IMR-90 (cell line): ENCODE measurements at regions not wholly inside any gene's neighbourhood (a gene's known extent, or its start where the extent isn't known, plus 50 kb on each side); places are given as distances from the start of the nearest gene placed in this dataset.

Experiments
- ATAC-seq: fragments of 200-7000 bp; cut with Tn5 transposase; 2 replicates; pipeline ENCODE4 v1.9.1; 2020; ENCODE audit warnings: low read depth, mild to moderate bottlenecking, moderate library complexity
- BruUV-seq: library from RNA; stranded (reverse); fragments of 400-500 nt; replicated peaks from 2 replicates; lab custom pipeline; 2021; lab: Mats Ljungman, UMichigan
- CTCF ChIA-PET: fragments of 300-600 bp; formaldehyde crosslinking; extraction: SDS; loops from one replicate; lab custom pipeline; 2021; ENCODE audit warnings: antibody characterized with exemption; lab: Yijun Ruan, JAX
- POLR2A ChIA-PET: fragments of 300-600 bp; sonication (Branson Sonifier 250); formaldehyde crosslinking; loops from one replicate; lab custom pipeline; 2022; ENCODE audit warnings: antibody characterized with exemption; ENCODE audit not compliant: unreplicated experiment; lab: Charles Lee
- DNase-seq: peaks from one replicate; pipeline ENCODE4 v3.0.0; 2013
- H2AFZ ChIP-seq: replicated peaks from 2 replicates; pipeline ENCODE3; 2013; ENCODE audit warnings: low read length, mild to moderate bottlenecking; ENCODE audit not compliant: poor library complexity
- H2AK5ac ChIP-seq: 2 replicates; pipeline ENCODE4 v1.6.1; 2013; ENCODE audit warnings: low read depth, low read length, inconsistent platforms
- H2AK9ac ChIP-seq: replicated peaks from 2 replicates; pipeline ENCODE3; 2013; ENCODE audit warnings: mild to moderate bottlenecking, low read depth, low read length, moderate library complexity; ENCODE audit not compliant: poor library complexity
- H2BK120ac ChIP-seq: 2 replicates; pipeline ENCODE4 v1.6.1; 2013; ENCODE audit warnings: low read depth, low read length, inconsistent platforms
- H2BK15ac ChIP-seq: 3 replicates; pipeline ENCODE4 v1.6.1; 2013; ENCODE audit warnings: low read depth, low read length, inconsistent platforms
- H2BK20ac ChIP-seq: 2 replicates; pipeline ENCODE4 v1.6.1; 2013; ENCODE audit warnings: low read depth, mild to moderate bottlenecking, inconsistent platforms, low read length, moderate library complexity
- H2BK5ac ChIP-seq: 2 replicates; pipeline ENCODE4 v1.6.1; 2013; ENCODE audit warnings: mild to moderate bottlenecking, low read depth, low read length, inconsistent platforms; ENCODE audit not compliant: poor library complexity, severe bottlenecking
- H3K14ac ChIP-seq: replicated peaks from 2 replicates; pipeline ENCODE4 v1.6.1; 2013; ENCODE audit warnings: low read depth, low read length, inconsistent platforms
- H3K18ac ChIP-seq: 2 replicates; pipeline ENCODE4 v1.6.1; 2013; ENCODE audit warnings: low read depth, low read length, control low read depth
- H3K23ac ChIP-seq: 2 replicates; pipeline ENCODE4 v1.6.1; 2013; ENCODE audit warnings: low read depth, low read length, inconsistent platforms
- H3K27ac ChIP-seq: 2 replicates; pipeline ENCODE4 v1.5.1; 2013; ENCODE audit warnings: mild to moderate bottlenecking, control low read depth, low read length; ENCODE audit not compliant: insufficient read depth
- H3K27me3 ChIP-seq: 2 replicates; pipeline ENCODE4 v1.6.1; 2013; ENCODE audit warnings: low read length; ENCODE audit not compliant: control insufficient read depth, insufficient read depth
- H3K36me3 ChIP-seq: 2 replicates; pipeline ENCODE4 v1.6.1; 2013; ENCODE audit warnings: low read length, mixed read lengths; ENCODE audit not compliant: control insufficient read depth, insufficient read depth
- H3K4ac ChIP-seq: 2 replicates; pipeline ENCODE4 v1.6.1; 2013; ENCODE audit warnings: low read depth, low read length, inconsistent platforms
- H3K4me1 ChIP-seq: 2 replicates; pipeline ENCODE4 v1.6.1; 2013; ENCODE audit warnings: low read length, mixed read lengths; ENCODE audit not compliant: control insufficient read depth, insufficient read depth
- H3K4me2 ChIP-seq: 2 replicates; pipeline ENCODE4 v1.6.1; 2013; ENCODE audit warnings: low read depth, mild to moderate bottlenecking, control low read depth, low read length, moderate library complexity
- H3K4me3 ChIP-seq: 2 replicates; pipeline ENCODE4 v1.5.1; 2013; ENCODE audit warnings: low read depth, mild to moderate bottlenecking, control low read depth, low read length, moderate library complexity; ENCODE audit not compliant: insufficient read depth
- H3K56ac ChIP-seq: 2 replicates; pipeline ENCODE4 v1.6.1; 2013; ENCODE audit warnings: low read length, inconsistent platforms; ENCODE audit not compliant: insufficient read depth; ENCODE audit errors: extremely low read depth
- H3K79me1 ChIP-seq, 2 experiments: 2 replicates each; pipeline ENCODE4 v1.6.1; 2013; ENCODE audit warnings: low read length in 2 of 2, inconsistent platforms in 1 of 2, low read depth in 1 of 2
- H3K9ac ChIP-seq: 2 replicates; pipeline ENCODE4 v1.6.1; 2013; ENCODE audit warnings: low read depth, low read length, control low read depth
- H3K9me1 ChIP-seq: 2 replicates; pipeline ENCODE4 v1.6.1; 2013; ENCODE audit warnings: low read length, inconsistent platforms; ENCODE audit not compliant: insufficient read depth
- H3K9me3 ChIP-seq: 2 replicates; pipeline ENCODE4 v1.6.1; 2013; ENCODE audit warnings: low read length; ENCODE audit not compliant: control insufficient read depth, insufficient read depth
- H4K20me1 ChIP-seq: 2 replicates; pipeline ENCODE4 v1.6.1; 2013; ENCODE audit warnings: low read length, inconsistent platforms; ENCODE audit not compliant: insufficient read depth
- H4K5ac ChIP-seq: 2 replicates; pipeline ENCODE4 v1.6.1; 2013; ENCODE audit warnings: mild to moderate bottlenecking, low read depth, low read length, control low read depth
- H4K8ac ChIP-seq, 2 experiments: 2 replicates each; pipeline ENCODE4 v1.6.1; 2013; ENCODE audit warnings: low read depth in 2 of 2, low read length in 2 of 2, control low read depth in 1 of 2, inconsistent platforms in 1 of 2
- H4K91ac ChIP-seq: 2 replicates; pipeline ENCODE4 v1.6.1; 2013; ENCODE audit warnings: low read depth, low read length, inconsistent platforms; ENCODE audit not compliant: insufficient read depth
- BHLHE40 ChIP-seq: fragments of 150-350 bp; IDR thresholded peaks from 2 replicates; pipeline ENCODE4 v1.6.1; 2016; ENCODE audit warnings: mild to moderate bottlenecking, low read depth, low read length
- ELK1 ChIP-seq: fragments of 150-350 bp; IDR thresholded peaks from 2 replicates; pipeline ENCODE4 v1.6.1; 2016; ENCODE audit warnings: low read depth, mild to moderate bottlenecking, low read length, moderate library complexity, borderline replicate concordance
- MAFK ChIP-seq: IDR thresholded peaks from 2 replicates; pipeline ENCODE4 v1.6.1; 2012; ENCODE audit warnings: low read depth, low read length, improper control_type of control experiment
- MXI1 ChIP-seq: IDR thresholded peaks from 2 replicates; pipeline ENCODE4 v1.6.1; 2012; ENCODE audit warnings: low read depth, mild to moderate bottlenecking, low read length, moderate library complexity, borderline replicate concordance
- POLR2A ChIP-seq: IDR thresholded peaks from 2 replicates; pipeline ENCODE4 v1.6.1; 2012; ENCODE audit warnings: mild to moderate bottlenecking, low read depth, low read length
- RAD21 ChIP-seq: IDR thresholded peaks from 2 replicates; pipeline ENCODE4 v1.6.1; 2012; ENCODE audit warnings: low read length, improper control_type of control experiment
- RCOR1 ChIP-seq: IDR thresholded peaks from 2 replicates; pipeline ENCODE4 v1.6.1; 2012; ENCODE audit warnings: mild to moderate bottlenecking, low read length, improper control_type of control experiment; ENCODE audit not compliant: insufficient replicate concordance
- SMC3 ChIP-seq: fragments of 150-350 bp; IDR thresholded peaks from 2 replicates; pipeline ENCODE4 v1.6.1; 2016; ENCODE audit warnings: low read depth, mild to moderate bottlenecking, antibody characterized with exemption, low read length, moderate library complexity
- USF2 ChIP-seq: fragments of 150-350 bp; IDR thresholded peaks from 2 replicates; pipeline ENCODE4 v1.6.1; 2017; ENCODE audit warnings: mild to moderate bottlenecking, antibody characterized with exemption, low read length, low read depth
- dilution Hi-C: fragments of 300-500 bp; cut with HindIII; formaldehyde crosslinking; loops from one replicate; pipeline ENCODE4 v1.14.3; 2018; ENCODE audit warnings: low sequenced_read_pairs; ENCODE audit not compliant: unreplicated experiment
- in situ Hi-C: fragments of 300-500 bp; cut with MboI; formaldehyde crosslinking; loops from 3 replicates; pipeline ENCODE4 v1.14.3; 2019; ENCODE audit warnings: low sequenced_read_pairs, inconsistent platforms, mixed read lengths
- intact Hi-C: fragments of 100-400 bp; cut with micrococcal nuclease; formaldehyde crosslinking; loops from 2 replicates; pipeline ENCODE4 v1.10.0; 2022

- H3K27me3 ChIP-seq, result no peaks in the 10 kb centered on the region
- ChIA-PET CTCF (no interaction called here), POLR2A (no interaction called here)
- TF ChIP-seq MAFK (no peak), USF2 (no peak), SMC3 (no peak), RCOR1 (no peak), MXI1 (no peak), POLR2A (no peak), BHLHE40 (no peak), ELK1 (no peak), RAD21 (no peak)
- no peak overlapping the region for H3K4me2 ChIP-seq
- H4K8ac ChIP-seq, result no peak overlapping the region
- no peak overlapping the region for H3K23ac ChIP-seq
- H4K5ac ChIP-seq, result no peak overlapping the region
- intact Hi-C loops (no loop called here), in situ Hi-C loops (loop anchor here (25.0 kb wide), 1 partner anchor 744 kb away; no protein-coding TSS in a partner anchor), dilution Hi-C loops (no loop called here)
- H3K18ac ChIP-seq, result no peak overlapping the region
- H2AK5ac ChIP-seq, result no peak overlapping the region
- no peak overlapping the region for H3K56ac ChIP-seq
- no peak overlapping the region for H4K91ac ChIP-seq
- H3K79me1 ChIP-seq, result no peaks in the 10 kb centered on the region
- H3K4ac ChIP-seq, result no peak overlapping the region
- no peak overlapping the region for H2BK15ac ChIP-seq
- ATAC-seq (no peak), DNase-seq (peak; percentile 3)
- no peaks in the 10 kb centered on the region for H4K20me1 ChIP-seq
- no peaks in the 10 kb centered on the region for H3K9me1 ChIP-seq
- H2BK120ac ChIP-seq, result no peak overlapping the region
- H3K36me3 ChIP-seq, result no peaks in the 10 kb centered on the region
- no peaks in the 10 kb centered on the region for H3K9me3 ChIP-seq
- H3K14ac ChIP-seq, result no peak overlapping the region
- H2BK20ac ChIP-seq, result no peak overlapping the region
- H2AK9ac ChIP-seq, result no peak overlapping the region
- BruUV-seq, result no TSS peak
- no peak overlapping the region for H3K4me3 ChIP-seq
- no peak overlapping the region for H3K9ac ChIP-seq
- H3K4me1 ChIP-seq, result no peaks in the 10 kb centered on the region
- no peak overlapping the region for H3K27ac ChIP-seq
- no peak overlapping the region for H2AFZ ChIP-seq
- no peak overlapping the region for H2BK5ac ChIP-seq
Observed at GRCh38 chrX:25131055-25131454, 115.3 kb upstream of the ARX start.
